ENCODE measurements at regions not wholly inside any gene's neighbourhood (a gene's known extent, or its start where the extent isn't known, plus 50 kb on each side); places are given as distances from the start of the nearest gene placed in this dataset.

DNA sequence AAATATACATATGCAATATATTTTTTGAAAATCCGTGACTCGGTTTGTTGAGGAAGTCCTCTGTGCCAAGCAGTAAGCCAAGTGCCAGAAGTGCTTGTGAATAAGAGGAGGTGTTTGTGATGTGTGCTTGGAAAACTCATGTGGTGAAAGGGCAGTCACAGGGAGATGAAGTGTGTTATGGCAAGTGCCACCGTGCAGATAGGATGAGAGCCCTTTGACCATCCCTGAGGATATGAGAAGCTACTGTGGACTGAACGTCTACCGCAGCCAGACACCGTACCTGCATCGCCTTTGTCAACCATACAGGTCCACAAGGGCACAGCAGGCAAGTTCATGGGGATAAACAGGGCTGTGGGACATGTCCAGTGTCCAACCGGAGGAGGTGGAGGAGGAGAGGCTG is 288.9 kb upstream of the MYT1L start:
- Histone ChIP-seq H3K4me1 (ENCODE audit: insufficient read depth, low read length) (no peaks in the 10 kb centered on the region), H3K36me3 (ENCODE audit: insufficient read depth, low read length) (no peaks in the 10 kb centered on the region), H2AFZ (ENCODE audit: low read length) (no peak overlapping the region), H3K9me3 (ENCODE audit: low read depth, low read length) (no peaks in the 10 kb centered on the region), H3K4me2 (ENCODE audit: insufficient read depth, low read length) (no peak overlapping the region), H3K4me3 (ENCODE audit: insufficient read depth, low read length) (no peak overlapping the region), H3K27me3 (ENCODE audit: insufficient read depth, low read length) (no peaks in the 10 kb centered on the region), H3K79me2 (ENCODE audit: insufficient read depth, low read length) (no peaks in the 10 kb centered on the region), H3K27ac (ENCODE audit: low read depth, low read length) (no peak overlapping the region), H4K20me1 (ENCODE audit: insufficient read depth, low read length) (no peaks in the 10 kb centered on the region)
- TF ChIP-seq, protein P1, sequence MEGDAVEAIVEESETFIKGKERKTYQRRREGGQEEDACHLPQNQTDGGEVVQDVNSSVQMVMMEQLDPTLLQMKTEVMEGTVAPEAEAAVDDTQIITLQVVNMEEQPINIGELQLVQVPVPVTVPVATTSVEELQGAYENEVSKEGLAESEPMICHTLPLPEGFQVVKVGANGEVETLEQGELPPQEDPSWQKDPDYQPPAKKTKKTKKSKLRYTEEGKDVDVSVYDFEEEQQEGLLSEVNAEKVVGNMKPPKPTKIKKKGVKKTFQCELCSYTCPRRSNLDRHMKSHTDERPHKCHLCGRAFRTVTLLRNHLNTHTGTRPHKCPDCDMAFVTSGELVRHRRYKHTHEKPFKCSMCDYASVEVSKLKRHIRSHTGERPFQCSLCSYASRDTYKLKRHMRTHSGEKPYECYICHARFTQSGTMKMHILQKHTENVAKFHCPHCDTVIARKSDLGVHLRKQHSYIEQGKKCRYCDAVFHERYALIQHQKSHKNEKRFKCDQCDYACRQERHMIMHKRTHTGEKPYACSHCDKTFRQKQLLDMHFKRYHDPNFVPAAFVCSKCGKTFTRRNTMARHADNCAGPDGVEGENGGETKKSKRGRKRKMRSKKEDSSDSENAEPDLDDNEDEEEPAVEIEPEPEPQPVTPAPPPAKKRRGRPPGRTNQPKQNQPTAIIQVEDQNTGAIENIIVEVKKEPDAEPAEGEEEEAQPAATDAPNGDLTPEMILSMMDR (IDR thresholded peaks at IDR 0.05; ENCODE audit: extremely low read depth, low read depth, low read length): no peak
- no peak for DNase-seq (ENCODE audit: insufficient read length, low spot score, missing footprints)

DNA sequence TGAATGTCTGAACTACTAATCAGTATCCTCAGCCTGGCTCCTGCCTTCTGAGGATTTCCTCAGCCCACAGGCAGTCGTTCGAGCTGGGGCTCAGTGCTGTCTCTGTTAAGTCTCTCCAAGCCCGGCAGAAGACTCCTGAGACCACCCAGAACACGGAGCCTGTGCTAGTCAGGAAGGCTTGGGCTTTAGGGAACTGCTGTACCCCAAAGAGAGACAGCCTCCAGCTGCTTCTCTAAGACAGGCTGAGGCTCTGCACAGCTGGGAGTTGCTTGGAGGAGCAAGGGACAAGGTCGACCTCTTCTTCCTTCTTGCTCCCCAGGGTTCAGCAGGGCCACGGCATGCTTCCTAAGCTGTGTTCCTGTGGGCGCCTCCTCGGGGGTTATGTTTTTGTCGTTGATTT is 283.4 kb upstream of the MYT1L start:
- H3K9me3 ChIP-seq (ENCODE audit: low read depth, low read length): no peaks in the 10 kb centered on the region
- DNase-seq (ENCODE audit: insufficient read length, low spot score, missing footprints): no peak
- H3K27me3 ChIP-seq (ENCODE audit: insufficient read depth, low read length): no peaks in the 10 kb centered on the region
- H4K20me1 ChIP-seq (ENCODE audit: insufficient read depth, low read length): no peaks in the 10 kb centered on the region
- H3K27ac ChIP-seq (ENCODE audit: low read depth, low read length): no peak overlapping the region
- H3K36me3 ChIP-seq (ENCODE audit: insufficient read depth, low read length): no peaks in the 10 kb centered on the region
- H3K4me2 ChIP-seq (ENCODE audit: insufficient read depth, low read length): no peak overlapping the region
- H3K4me3 ChIP-seq (ENCODE audit: insufficient read depth, low read length): no peak overlapping the region
- no peaks in the 10 kb centered on the region for H3K4me1 ChIP-seq (ENCODE audit: insufficient read depth, low read length)
- no peaks in the 10 kb centered on the region for H3K79me2 ChIP-seq (ENCODE audit: insufficient read depth, low read length)
- H2AFZ ChIP-seq (ENCODE audit: low read length): no peak overlapping the region
- TF ChIP-seq, protein P1 (IDR thresholded peaks at IDR 0.05; ENCODE audit: extremely low read depth, low read depth, low read length): no peak

DNA sequence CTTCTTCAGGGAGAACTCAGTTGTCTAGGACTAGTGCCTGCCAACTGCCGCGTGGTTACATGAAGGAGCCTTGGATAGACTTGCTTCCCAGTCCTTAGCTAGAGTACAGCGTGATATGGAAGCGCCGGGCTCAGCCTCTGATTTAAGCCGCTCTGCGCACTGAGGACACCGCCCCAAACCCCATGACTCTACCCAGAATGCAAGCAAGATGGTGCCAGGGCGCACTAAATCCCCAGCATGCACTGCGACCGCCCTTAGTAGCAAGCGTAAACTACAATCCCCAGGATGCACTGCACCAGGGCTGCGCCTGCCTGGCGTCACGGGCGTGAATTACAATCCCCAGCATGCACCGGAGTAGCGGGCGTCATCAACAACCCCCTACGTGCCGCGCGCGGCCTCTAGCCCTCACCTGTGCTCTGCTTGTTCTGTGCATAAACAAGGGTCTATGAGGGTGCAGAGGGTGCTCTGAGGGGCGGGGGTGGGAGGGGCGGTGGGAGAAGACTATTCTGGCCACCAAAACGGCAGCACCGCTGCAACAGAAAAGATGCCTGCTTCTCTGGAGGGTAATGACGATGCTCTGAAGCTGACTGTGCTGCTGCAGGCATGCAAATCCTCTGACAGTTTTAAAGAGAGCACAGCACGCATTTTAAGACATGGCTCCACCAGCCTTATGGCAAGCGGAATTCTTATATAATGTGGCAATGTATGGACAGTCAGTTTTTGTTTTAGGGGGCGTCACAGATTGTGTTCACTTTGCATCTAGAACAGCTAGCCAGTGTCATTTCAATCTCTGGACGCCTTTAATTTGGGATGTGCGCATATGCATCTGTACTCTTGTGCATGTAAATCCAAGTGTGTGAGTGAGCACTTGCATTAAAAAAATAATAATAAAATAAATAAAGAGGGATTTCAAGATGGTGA is 282.5 kb upstream of the MYT1L start:
- TF ChIP-seq, protein P1 (IDR thresholded peaks at IDR 0.05; ENCODE audit: extremely low read depth, low read depth, low read length): no peak
- Histone ChIP-seq H3K9me3 (ENCODE audit: low read depth, low read length) (no peaks in the 10 kb centered on the region), H2AFZ (ENCODE audit: low read length) (peak overlapping the region; percentile 84), H3K4me1 (ENCODE audit: insufficient read depth, low read length) (no peaks in the 10 kb centered on the region), H4K20me1 (ENCODE audit: insufficient read depth, low read length) (no peaks in the 10 kb centered on the region), H3K79me2 (ENCODE audit: insufficient read depth, low read length) (no peaks in the 10 kb centered on the region), H3K4me2 (ENCODE audit: insufficient read depth, low read length) (peak overlapping the region; percentile 23), H3K27me3 (ENCODE audit: insufficient read depth, low read length) (no peaks in the 10 kb centered on the region), H3K36me3 (ENCODE audit: insufficient read depth, low read length) (no peaks in the 10 kb centered on the region), H3K4me3 (ENCODE audit: insufficient read depth, low read length) (peak overlapping the region; percentile 51), H3K27ac (ENCODE audit: low read depth, low read length) (no peak overlapping the region)
- no peak for DNase-seq (ENCODE audit: insufficient read length, low spot score, missing footprints)

DNA sequence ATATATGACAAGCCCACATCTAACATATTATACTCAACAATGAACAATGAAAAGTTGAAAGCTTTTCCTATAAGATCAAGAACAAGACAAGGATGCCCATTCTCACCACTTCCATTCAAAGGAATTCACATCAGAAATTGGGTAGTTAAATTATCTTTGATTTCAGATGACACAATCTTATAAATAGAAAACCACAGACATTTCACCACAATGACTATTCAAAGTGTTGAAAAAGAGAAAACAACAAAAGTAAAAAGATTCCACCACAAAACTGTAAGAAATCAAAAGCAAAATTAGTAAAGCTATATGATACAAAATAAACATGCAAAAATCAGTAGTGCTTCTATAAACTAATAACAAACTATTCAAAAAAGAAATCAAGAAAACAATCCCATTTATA is 279.7 kb upstream of the MYT1L start:
- no peak overlapping the region for H3K4me2 ChIP-seq (ENCODE audit: insufficient read depth, low read length)
- no peaks in the 10 kb centered on the region for H3K4me1 ChIP-seq (ENCODE audit: insufficient read depth, low read length)
- no peaks in the 10 kb centered on the region for H3K79me2 ChIP-seq (ENCODE audit: insufficient read depth, low read length)
- H3K36me3 ChIP-seq (ENCODE audit: insufficient read depth, low read length): no peaks in the 10 kb centered on the region
- no peaks in the 10 kb centered on the region for H3K27me3 ChIP-seq (ENCODE audit: insufficient read depth, low read length)
- no peak overlapping the region for H3K27ac ChIP-seq (ENCODE audit: low read depth, low read length)
- TF ChIP-seq, protein P1 (IDR thresholded peaks at IDR 0.05; ENCODE audit: extremely low read depth, low read depth, low read length): no peak
- no peak overlapping the region for H2AFZ ChIP-seq (ENCODE audit: low read length)
- H3K4me3 ChIP-seq (ENCODE audit: insufficient read depth, low read length): no peak overlapping the region
- H3K9me3 ChIP-seq (ENCODE audit: low read depth, low read length): no peaks in the 10 kb centered on the region
- no peaks in the 10 kb centered on the region for H4K20me1 ChIP-seq (ENCODE audit: insufficient read depth, low read length)
- DNase-seq (ENCODE audit: insufficient read length, low spot score, missing footprints): no peak

Measured in osteoblast (primary cell).